GM12875 (cell line): ENCODE measurements at regions not wholly inside any gene's neighbourhood (a gene's known extent, or its start where the extent isn't known, plus 50 kb on each side); places are given as distances from the start of the nearest gene placed in this dataset.

ENCODE experiments used
- H3K4me3 ChIP-seq: one replicate; pipeline ENCODE4 v1.5.1; 2011; ENCODE audit warnings: low read depth, low read length, control low read depth
- CTCF ChIP-seq: IDR thresholded peaks from 2 replicates; pipeline ENCODE4 v1.5.1; 2011; ENCODE audit warnings: low read depth, mild to moderate bottlenecking, control low read depth, inconsistent platforms, low read length, moderate library complexity, borderline replicate concordance; ENCODE audit not compliant: insufficient read depth

GRCh38 chr18:72329533-72329932 lies 214.6 kb downstream of the CBLN2 start:
- no peak overlapping the region for H3K4me3 ChIP-seq
- TF ChIP-seq CTCF = no peak

- no peak overlapping the region for H3K4me3 ChIP-seq
- no peak for TF ChIP-seq CTCF
Observed at GRCh38 chr18:72325307-72325706, 218.8 kb downstream of the CBLN2 start.

- TF ChIP-seq CTCF = no peak
- no peak overlapping the region for H3K4me3 ChIP-seq
Observed at GRCh38 chr18:72324677-72325076, 219.5 kb downstream of the CBLN2 start.

GRCh38 chr18:72316497-72316896 lies 227.6 kb downstream of the CBLN2 start:
- TF ChIP-seq CTCF = no peak
- H3K4me3 ChIP-seq = no peak overlapping the region

- no peak overlapping the region for H3K4me3 ChIP-seq
Observed at GRCh38 chr18:72283148-72283925, 260.8 kb downstream of the CBLN2 start.

GRCh38 chr18:72273025-72273424 lies 271.1 kb downstream of the CBLN2 start:
- no peak for TF ChIP-seq CTCF

More at GRCh38 chr18:72283148-72283925, 260.8 kb downstream of the CBLN2 start:
- TF ChIP-seq CTCF = no peak

GRCh38 chr18:72261590-72261989 lies 282.6 kb downstream of the CBLN2 start:
- H3K4me3 ChIP-seq = no peak overlapping the region
- no peak for TF ChIP-seq CTCF

More at GRCh38 chr18:72273025-72273424, 271.1 kb downstream of the CBLN2 start:
- H3K4me3 ChIP-seq = no peak overlapping the region
